SW480 (cell line): ENCODE measurements at regions not wholly inside any gene's neighbourhood (a gene's known extent, or its start where the extent isn't known, plus 50 kb on each side); places are given as distances from the start of the nearest gene placed in this dataset.
"Not testable (repeated sequence)": the region's sequence is repeated elsewhere in the genome, so short reads cannot be mapped to it uniquely, and the experiment has no call there.

Experiments used
- DNase-seq: peaks from one replicate; pipeline ENCODE4 v3.0.0-alpha.2; 2016; ENCODE audit warnings: low spot score

DNA sequence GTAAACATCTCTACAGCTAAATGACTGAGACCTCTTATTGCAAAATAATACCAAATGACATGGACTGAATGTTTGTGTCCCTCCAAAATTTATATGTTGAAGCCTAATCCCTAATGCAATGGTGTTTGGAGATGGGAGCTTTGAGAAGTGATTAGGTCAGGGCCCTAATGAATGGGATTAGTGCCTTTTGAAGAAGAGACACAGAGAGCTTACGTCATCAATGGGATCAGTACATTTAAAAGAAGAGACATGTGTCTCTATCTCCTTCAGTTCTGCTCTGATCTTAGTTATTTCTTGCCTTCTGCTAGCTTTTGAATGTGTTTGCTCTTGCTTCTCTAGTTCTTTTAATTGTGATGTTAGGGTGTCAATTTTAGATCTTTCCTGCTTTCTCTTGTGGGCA is 301.6 kb upstream of the FSTL5 start:
- not testable (repeated sequence) for DNase-seq

- DNase-seq: no peak
Observed at GRCh38 chr4:162461952-162462351, 298.2 kb upstream of the FSTL5 start.

DNA sequence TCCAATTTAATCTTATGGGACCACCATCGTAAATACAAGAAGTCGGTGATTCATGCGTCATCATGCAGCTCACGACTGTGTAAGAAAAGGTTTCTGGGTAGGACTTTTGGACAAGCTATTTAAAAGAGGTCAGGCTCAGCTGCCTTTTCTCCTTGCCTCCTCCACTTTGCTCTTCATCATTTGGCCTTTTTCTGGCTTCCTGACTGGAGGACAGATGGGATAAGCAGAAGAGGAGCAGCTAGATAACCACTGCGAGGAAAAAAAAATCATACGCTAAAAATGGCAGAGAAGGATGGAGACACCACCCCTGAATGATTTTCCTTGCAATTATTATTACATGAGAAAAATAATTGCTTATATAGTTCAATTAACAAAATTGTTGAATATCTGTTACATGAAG is 294.3 kb upstream of the FSTL5 start:
- DNase-seq: no peak

DNA sequence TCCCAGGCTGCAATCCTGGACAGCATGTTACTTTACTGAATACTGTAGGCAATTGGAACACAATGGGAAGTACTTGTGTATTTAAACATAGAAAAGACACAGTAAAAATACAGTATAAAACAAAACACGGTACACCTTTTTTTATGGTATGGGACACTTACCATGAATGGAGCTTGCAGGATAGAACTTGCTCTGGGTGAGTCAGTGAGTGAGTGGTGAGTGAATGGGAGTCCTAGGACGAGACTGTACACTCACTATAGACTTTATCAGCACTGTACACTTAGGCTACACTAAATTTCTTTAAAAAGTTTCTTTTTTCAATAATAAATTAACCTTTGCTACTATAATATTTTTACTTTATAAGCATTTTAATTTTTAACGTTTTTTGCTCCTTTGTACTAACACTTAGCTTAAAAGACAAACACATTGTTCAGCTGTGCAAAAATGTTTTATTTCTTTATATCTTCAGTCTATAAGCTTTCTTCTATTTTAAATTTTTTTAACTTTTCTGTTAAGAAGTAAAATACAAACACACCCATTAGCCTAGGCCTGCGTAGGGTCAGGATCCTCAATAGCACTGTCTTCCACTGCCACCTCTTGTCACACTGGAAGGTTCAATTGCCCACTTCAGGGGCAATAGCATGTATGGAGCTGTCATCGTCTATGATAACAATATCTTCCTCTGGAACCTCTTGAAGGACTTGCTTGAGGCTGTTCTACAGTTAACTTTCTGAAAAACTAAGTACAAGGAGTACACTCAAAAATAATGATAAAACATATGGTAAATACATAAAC is 293.5 kb upstream of the FSTL5 start:
- no peak for DNase-seq

DNA sequence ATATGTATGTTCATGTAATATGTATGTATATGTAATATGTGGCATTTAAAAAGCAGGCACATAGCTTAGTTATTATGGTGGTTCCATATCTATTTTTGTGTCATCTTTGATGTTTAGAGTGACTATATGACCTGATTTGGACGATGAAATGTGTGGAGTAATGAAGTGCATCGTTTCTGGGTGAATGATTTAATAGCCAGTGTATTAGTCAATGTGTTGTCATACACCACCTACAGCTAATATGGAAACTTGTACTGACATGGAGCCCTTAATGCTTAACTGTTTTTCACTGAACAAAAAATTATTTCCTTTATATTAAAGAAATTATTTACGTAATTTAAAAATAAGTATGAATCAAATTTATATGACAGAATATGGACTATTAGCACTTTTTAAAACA is 292.3 kb upstream of the FSTL5 start:
- no peak for DNase-seq

DNA sequence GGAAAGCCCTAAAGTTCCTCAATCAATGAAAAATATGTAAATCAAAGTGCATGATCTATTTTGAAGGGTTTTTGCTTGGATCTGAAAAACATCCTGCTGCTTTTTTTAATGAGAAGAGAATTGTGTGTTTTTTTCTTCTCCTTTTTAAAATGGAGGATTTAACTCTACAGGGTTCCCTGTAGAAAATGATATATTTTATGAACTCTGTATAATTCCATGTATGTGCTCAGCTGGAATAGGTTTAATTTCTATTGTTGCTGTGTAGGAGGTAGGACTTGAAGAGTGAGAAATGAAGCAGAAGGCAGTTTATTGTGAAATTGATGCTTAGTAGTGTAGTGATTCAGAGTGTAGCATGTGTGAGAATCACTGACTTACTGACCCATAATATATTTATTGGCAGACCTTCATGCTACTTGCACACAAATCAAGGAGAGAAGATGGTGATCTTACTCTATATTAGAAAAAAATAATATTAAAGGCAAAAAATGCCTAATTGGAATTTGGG is 286.8 kb upstream of the FSTL5 start:
- DNase-seq: no peak

GRCh38 chr4:162443510-162443909 is 279.7 kb upstream of the FSTL5 start:
- DNase-seq: no peak

GRCh38 chr4:162442128-162442527 is 278.3 kb upstream of the FSTL5 start:
- no peak for DNase-seq

DNA sequence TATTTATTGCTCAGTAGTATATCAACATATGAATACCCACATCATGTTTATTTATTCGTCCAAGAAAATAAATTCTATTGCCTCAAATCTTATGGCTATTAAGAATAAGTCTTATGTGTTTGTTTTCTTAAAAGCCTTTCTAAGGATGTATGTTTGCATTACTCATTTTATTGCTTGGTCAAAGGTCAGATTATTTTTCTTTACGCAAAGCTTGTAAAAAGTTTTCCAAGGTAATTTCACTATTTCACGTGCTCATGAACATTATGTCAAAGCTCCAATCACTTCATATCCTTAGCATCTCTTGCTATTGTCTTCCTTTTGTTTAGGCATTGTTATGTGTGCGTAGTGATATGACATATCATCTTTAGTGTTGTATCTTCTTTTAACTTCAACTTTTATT is 258.5 kb upstream of the FSTL5 start:
- no peak for DNase-seq

- DNase-seq: no peak
Observed at GRCh38 chr4:162410854-162411253, 247.1 kb upstream of the FSTL5 start.

DNA sequence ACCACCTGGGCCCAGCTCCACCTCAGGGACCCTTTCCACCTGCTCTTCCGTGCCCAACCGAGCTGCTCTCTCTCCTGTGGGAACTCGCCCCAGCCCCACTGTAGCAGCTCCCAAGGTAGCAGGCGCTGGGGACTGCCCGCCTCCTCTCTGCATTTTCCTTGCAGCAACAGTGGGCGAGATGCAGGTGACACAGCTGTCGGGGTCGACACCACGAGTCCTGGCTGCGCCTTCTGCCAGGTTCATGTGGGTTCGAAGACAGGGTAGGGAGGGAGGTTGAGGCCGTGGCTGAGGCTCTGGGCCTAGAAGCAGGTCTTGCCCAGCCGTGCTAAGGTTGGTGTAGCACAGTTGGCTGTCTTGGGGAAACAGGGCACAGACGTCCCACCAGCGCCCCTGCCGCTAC is 245.2 kb upstream of the FSTL5 start:
- DNase-seq: no peak

GRCh38 chr4:162408309-162408708 is 244.5 kb upstream of the FSTL5 start:
- DNase-seq: no peak

GRCh38 chr4:162406637-162407365 is 243.0 kb upstream of the FSTL5 start:
- no peak for DNase-seq

DNA sequence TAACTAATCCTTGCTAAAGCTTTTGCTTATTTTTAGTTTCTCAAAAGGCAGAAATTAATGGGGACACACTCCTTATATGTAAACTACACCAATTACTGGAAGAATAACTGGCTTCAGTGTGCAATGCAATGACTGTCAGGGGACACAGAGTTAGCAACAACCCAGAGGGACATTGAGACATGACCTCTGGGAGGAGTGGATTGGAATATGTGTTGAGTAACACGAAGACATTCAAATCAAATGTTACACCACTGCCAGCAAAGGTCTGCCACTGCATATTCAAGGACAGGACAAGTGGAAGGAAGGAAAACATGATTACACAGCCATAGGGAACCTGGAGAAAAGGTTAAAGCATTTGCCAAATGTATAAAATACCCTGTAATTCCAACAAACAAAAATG is 240.1 kb upstream of the FSTL5 start:
- no peak for DNase-seq

DNA sequence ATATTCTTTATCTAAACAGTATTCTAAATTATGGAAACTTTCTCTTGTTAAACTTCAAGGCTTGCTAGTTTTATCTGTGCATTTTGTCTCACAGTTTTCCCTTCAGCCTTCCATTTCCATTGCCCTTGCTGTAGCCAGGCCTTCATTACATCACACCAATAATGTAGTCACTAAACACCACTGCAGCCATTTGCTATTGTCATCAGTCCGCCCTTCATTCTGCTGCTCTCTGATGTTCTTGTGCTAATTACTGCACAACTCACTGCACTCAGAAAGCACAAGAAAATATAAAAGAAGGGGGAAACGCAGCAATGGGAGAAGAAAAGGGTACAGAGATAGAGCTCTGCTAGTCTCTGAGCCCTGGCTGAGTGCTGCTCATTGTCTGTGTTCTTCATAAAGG is 239.6 kb upstream of the FSTL5 start:
- DNase-seq: no peak

DNA sequence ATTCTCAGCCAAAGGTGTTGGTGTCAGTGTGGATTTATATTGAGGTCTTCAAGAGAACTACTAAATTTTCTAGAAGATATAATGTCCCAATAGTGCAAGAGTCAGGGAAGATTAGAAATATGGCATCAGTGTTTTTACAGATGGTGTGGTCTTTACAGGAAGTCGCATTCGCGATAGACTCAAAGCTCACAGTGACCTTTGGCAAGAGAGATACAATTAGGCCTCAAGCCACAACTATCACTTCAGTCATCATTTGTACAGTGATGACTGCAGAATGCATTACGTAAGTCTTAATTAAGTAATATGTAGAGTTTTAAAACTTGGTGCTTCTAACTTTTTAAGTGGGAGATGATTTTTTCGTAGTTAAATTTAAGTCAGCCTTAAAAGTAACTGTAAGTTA is 237.2 kb upstream of the FSTL5 start:
- no peak for DNase-seq

DNA sequence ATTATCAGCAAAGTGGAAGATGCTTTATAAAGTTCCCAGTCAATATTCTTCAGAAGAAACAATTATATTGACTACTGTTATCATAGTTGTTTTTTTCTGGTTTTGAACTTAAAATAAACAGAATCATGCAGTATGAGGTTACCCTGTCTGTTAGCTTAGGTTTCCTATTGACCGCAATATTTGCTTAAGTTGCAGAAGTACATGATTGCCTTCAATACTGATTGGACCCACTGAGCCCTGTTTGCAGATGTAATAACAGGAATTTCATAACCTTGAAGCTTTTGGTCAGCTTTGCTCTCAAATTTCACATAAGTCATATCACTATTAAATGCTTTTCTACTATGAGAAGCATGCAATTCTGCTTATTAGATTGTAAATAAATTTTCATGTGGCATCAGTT is 229.1 kb upstream of the FSTL5 start:
- DNase-seq: no peak

DNA sequence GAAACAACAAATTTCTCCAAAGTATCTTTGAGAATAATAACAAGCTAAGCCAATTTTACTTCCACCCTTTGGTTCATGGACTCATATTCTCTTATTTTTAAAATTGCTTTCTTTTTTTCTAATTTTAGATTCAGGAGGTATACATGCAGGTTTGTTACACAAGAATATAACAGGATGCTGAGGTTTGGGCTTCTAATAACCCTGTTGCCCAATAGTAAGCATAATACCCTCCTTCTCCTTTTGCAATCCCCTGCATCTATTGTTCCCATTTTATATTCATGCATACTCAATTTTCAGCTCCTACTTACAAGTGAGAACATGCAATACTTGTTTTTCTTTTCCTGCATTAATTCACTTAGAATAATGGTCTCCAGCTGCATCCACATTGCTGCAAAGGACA is 202.3 kb upstream of the FSTL5 start:
- no peak for DNase-seq

DNA sequence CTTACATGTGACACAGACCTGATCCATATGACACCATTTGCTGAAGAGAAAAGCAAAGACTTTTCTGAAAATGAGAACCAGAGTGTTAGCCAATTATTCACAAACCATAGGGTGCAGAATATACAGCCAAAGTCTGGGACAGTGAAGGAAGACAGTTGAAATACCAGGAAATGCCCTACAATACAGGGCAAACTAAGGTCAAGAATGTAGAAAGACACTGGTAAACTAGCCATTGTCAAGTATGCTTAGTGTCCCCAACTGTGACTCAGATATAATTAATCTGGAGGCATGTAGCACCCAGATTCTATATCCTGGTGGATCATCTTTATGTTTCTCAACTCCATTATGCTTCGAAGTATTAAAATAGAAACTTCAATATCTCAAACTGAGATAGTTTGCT is 200.9 kb upstream of the FSTL5 start:
- DNase-seq: no peak

GRCh38 chr4:162360369-162361149 is 196.8 kb upstream of the FSTL5 start:
- DNase-seq: no peak

DNA sequence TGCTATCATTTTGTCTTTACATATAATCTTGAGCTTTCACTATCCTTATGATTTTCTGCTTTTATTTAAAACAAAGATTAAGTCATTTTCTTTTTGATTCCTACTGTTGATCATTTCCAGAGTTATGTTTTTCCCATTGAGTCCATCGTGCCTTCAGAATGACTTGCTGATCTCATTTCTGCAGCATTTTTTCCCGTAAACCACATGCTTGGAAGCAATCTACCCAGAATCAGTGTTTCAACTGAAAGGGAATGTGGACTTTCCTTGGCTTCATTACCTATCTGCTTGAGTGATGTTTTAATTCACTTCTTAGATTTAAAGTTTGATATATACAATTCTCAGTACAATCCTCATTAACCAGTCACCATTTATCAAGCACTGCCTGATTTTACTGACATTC is 192.4 kb upstream of the FSTL5 start:
- no peak for DNase-seq

- no peak for DNase-seq
Observed at GRCh38 chr4:162352580-162353107, 188.8 kb upstream of the FSTL5 start.

DNA sequence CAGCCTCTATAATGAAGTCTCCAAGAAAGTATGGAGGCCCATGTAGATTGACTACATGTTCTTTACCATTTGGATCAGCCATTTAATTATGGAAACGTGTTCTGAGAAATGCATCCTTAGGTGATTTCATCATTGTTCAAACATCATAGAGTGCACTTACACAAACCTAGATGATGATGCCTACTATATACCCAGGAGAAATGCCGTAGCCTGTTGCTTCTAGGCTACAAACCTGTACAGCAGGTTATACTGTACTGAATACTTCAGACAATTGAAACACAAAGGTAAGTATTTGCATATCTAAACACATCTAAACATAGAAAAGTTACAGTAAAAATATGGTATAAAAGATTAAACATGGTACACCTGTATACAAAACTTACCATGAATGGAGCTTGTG is 186.5 kb upstream of the FSTL5 start:
- DNase-seq: no peak
